Erythroblast (primary cell): ENCODE measurements at regions not wholly inside any gene's neighbourhood (a gene's known extent, or its start where the extent isn't known, plus 50 kb on each side); places are given as distances from the start of the nearest gene placed in this dataset.
A peak's percentile ranks its signal among the peaks of the same experiment; 100 is the strongest.

ENCODE experiments used
- DNase-seq, 2 experiments: peaks; one replicate each; lab custom pipeline; 2025; lab: John Stamatoyannopoulos, UW
- GATA1 ChIP-seq: IDR thresholded peaks from 2 replicates; pipeline ENCODE4 v1.6.1; 2011; ENCODE audit warnings: low read depth, mild to moderate bottlenecking, control low read depth, low read length, moderate library complexity
- POLR2A ChIP-seq: IDR thresholded peaks from 2 replicates; pipeline ENCODE4 v1.6.1; 2011; ENCODE audit warnings: mild to moderate bottlenecking, low read length

DNA sequence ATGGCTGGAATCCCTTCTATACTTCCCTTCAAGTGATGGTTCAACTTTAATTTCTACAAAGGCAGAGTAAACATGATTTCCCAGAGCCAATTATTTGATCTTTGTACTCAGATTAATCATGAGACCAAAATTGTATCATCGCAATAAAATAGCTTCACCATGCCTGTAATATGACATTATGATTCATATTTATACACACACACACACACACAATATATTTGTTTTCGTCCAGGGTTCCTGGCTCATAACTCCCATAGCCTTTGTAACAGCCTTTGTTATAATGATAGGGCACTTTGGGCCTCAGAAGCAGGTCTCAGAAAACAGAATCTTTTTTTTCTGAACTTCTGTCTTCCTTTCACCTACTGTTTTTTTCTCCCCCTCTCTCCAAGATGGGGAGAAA is 270.6 kb downstream of the ADGRA3 start:
- TF ChIP-seq POLR2A (no peak), GATA1 (no peak)
- DNase-seq, result no peak

DNA sequence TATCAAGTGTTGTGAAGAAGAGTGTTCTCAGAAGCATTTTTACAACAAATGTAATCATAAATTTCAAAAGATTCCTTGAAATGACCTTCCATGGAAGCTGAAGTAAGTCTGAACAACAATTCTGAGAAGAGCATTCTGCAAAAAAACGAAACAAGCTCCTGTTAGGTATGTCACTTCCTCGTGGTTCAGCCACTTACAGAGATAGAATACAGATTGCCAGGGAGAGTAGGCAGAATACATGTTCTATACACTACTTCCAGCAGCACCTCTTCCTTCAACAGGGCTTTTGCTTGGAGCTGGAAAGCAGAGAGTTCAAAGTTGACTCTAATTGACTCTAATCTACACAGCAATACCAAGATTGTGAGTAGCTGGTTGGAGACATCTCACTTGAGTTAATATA is 274.5 kb downstream of the ADGRA3 start:
- no peak for TF ChIP-seq POLR2A
- no peak for TF ChIP-seq GATA1
- DNase-seq, result no peak

DNA sequence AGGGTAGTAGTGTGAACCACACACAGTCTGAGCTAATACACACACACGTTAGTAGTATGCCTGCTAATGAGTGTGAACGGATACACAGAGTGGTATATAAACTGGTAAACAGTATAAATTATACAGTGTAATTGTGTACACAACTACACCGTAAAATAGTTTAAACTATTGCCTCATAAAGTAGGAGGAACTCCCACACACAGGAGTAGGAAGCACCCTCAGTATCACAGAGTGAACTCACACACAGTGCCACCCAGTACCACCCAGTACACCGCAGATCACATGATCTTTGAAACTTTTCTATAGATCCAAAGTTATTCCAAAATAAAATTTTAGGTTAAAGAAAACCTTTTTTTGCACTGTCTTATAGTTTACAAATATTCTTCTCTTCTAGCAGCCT is 275.1 kb downstream of the ADGRA3 start:
- no peak for TF ChIP-seq POLR2A
- TF ChIP-seq GATA1, result no peak
- DNase-seq, result no peak

DNA sequence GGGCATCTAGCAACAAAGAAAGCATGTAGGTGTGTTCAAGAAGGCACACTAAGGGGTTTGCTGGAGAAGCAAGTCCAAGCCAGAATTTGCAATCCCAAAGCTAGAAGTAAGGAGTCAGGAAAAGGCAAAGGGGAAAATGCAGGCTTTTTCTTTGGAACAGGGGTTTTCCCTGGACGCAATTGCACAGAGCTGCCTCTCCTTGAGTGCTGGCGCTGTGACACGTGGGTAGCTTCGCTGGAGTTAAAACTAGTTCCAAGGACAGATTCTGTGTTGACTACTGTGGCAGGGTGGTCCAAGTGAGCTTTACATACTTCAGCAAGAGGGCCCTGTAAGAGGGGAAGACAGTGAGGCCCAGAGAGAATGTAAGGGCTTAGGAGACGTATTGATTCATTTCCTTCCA is 277.1 kb downstream of the ADGRA3 start:
- no peak for DNase-seq

DNA sequence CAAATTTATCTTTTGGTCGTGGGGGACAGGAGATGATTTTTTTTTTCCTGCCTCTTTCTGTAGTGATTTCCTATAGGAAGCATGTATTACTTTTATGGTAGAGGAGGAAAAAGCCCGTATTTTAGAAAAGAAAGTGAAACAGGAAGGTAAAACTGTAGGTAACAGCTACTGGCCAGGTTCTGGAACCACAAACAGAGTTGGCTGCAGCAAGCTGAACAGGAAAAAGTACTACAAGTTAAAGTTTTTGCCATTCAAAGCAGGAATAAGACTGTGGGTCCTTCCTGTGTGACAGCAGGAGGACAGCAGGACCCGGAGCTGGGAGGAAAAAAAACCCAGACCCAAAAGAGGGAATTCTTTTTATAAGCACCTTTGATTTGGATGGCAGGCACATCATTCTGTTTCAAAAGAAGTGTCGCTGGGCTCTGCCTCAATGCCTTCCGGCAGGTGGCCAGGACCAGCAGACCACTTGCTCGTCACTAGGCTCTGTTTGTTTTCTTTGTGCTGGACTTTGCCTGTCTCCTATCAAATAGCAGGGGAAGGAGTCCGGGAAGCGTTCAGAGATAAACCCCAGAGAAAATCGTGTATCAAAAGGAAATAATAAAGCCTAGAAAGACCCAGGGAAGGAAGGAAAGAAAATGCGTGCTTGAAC is 277.9 kb downstream of the ADGRA3 start:
- no peak for DNase-seq
- no peak for TF ChIP-seq GATA1

More for the DNA sequence above, 277.1 kb downstream of the ADGRA3 start:
- TF ChIP-seq GATA1 (no peak), POLR2A (no peak)

DNA sequence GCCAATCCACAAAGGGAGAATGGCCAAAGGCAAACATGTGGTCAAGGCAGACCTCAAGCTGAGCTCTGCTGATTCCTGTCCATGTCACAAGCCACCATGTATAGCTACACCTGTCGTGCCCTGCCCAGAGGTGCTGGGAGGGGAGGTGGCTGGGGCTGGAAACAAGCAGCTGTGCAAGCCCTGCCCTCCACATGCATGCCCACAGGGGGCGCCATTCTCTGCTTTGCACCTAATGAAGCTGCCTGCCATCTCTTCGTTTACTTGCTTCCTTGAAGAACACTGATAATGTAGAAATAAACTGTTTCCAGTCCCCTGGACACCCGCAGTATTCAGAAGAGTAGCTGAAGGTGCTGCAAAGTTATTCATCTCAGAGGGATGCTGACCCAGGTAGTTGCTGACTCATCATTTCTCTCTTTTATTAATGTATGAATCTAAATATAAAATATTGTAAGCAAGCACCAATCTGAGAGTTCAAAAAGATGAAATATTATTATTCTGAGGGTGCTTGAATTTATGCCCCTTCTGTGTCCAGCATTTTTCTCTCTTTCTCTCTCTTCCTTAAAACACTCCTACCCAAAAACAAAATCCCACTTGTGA is 278.6 kb downstream of the ADGRA3 start:
- no peak for TF ChIP-seq GATA1
- TF ChIP-seq POLR2A, result no peak
- peak; percentile 48 to 58 for DNase-seq

DNA sequence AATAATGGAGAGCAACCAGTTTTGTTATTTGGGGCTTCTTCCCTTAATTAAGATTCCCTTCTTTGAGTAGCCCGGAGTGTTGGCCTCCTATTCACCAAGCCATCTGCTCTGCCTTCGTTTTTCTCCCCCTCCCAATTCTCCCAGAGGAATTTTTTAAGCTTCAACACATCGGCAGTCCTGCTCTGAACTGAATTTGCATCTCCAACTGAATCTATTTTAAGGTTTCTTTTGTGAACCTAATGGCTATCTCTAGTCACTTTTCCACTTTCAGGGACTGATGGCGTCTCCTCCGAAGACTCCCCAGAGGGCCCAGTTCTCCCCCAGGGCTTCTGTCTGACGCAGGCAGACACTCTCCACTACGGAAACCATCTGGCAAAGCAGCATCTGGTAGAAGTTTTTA is 280.2 kb downstream of the ADGRA3 start:
- no peak for DNase-seq

DNA sequence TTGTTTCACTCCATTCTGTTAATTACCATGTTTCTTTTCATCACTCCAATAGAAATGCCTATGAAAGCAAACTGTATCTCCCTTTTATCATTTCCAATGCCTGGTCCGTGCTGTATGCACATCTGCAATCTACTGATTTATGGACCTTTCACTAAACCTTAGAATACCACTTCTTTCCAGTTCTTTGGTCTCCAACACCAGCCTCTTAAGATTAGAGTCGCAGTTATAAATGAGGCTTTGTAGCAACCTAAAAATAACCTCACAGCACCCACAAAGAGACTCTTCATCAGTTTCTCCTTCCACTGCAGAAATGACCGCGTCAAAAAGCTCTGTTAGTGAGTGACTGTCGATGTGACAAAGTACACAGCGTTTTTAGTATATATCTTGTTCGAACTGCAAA is 282.6 kb downstream of the ADGRA3 start:
- TF ChIP-seq POLR2A (no peak), GATA1 (no peak)
- DNase-seq, result no peak

More for the DNA sequence above, 280.2 kb downstream of the ADGRA3 start:
- no peak for TF ChIP-seq POLR2A
- no peak for TF ChIP-seq GATA1

DNA sequence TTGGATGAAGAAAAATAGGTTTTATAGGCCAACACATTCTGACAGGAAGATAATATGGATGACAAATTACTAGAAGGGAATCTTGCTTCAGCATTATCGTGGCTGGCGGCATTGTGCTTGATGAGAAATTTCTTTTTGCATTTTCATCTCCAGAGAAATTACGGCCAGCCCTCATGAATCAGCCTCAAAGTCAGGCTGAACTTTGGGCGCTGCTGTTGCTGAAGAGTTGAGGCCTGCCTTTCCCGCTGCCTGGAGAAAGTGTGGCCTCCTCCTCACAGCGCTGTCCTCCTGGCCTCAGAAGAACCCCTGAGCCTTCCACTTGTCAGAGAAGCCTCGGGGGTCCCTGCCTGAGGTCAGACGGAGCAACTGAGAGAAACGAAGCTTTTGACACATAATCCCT is 272.4 kb upstream of the KCNIP4 start:
- no peak for TF ChIP-seq GATA1
- TF ChIP-seq POLR2A, result no peak
- DNase-seq, result no peak

DNA sequence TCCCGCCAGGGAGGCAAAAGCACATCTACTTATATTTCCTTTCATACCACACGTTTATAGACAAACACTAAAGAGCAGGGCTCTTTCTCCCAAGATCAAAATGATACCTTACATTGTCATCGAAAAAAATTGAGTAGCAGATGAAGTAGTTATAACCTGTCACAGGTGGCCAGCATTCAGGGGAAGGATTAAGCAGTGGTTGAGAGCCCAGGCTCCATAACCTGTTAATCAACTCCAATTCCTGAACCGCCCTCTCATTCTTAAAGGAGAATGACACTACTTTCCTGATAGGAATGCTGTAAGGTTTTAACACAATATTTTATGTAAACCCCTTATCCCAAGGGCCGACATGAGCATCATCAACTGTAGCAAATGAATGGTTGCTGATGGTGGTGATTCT is 268.9 kb upstream of the KCNIP4 start:
- TF ChIP-seq GATA1, result no peak
- TF ChIP-seq POLR2A, result no peak
- DNase-seq, result no peak

DNA sequence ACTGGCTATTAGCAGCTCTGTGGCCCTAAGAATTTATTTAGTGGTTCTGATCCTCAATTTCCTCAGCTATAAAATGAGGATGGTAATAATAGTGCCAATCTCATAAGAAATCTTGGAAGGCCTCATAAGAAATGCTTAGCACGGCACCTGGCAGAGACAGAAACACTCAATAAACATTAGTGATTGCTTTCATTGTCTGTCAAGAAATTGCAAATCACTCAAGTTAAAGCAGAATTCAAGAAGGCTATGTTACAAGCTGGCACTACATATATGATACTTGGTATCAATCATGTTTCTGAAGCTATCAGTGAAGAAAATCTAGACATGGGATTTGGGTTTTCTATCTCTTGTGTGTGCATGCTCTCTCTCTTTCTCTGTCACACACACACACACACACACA is 267.7 kb upstream of the KCNIP4 start:
- DNase-seq, result no peak
- TF ChIP-seq GATA1 (no peak), POLR2A (no peak)

DNA sequence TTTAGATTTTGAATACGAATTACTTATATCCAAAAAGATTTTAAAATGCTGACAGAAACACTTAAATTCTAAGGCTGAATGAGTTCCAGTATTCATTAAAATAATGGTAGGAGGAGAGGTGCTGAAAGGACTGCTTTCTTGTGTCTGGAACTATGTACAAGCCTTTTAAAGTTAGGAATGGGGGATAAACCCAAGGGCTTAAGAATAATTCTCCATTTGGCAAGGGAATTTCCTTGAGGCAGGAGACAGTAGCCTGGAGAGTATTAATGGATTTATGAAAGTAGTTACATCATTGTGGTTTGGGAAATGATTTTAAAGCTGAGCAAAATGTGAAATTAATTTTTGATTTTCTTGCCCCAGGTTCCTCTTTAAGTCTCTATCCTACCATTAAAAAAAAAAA is 266.5 kb upstream of the KCNIP4 start:
- DNase-seq, result no peak
- no peak for TF ChIP-seq GATA1
- TF ChIP-seq POLR2A, result no peak

DNA sequence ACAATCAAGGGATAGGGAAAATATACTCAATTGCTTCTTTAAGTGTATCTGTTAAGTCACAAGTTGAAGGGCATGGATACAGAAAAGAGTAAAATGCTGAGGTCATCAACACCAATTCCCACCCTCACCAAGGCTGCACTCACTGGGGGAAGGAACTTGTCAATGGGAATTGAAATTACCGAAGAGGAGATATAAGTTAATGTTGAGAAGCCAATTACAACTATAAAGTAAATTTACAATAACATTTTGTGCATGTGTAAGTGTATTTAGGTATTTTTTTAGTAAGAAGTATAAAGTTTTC is 255.1 kb upstream of the KCNIP4 start:
- no peak for TF ChIP-seq GATA1
- no peak for TF ChIP-seq POLR2A
- DNase-seq, result no peak

DNA sequence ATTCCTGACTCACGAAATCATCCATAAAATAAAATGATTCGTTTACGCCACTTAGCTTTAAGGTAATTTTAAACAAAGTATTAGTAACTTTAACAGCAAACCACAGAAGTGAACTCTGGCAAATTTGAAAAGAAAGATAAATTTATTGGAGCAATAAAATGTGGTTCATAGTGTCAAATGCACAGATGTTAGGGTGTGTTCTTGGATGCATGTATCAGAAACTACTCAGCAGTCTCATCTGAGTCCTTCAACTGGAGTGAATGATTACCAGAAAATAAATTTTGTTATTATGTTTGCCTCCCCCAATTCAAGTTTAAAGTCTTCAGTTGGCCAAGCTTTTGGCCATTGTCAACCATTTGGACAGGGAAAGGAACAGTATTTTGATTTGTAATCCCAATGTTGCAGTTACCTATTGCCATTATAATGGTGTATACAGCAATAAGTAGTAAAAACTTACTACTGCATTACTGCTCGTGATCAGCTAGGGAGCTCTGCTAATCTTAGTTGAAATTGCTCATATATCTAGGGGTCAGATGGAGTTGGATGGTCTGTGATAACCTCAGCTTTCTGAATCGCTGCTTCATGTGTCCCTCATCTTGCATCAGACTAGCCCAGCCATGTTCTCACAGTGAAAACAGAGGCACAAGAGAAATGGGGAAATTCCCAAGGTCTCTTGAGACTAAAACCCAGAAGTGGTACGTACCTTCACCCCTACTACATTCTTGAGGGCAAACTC is 254.6 kb upstream of the KCNIP4 start:
- TF ChIP-seq POLR2A (no peak), GATA1 (no peak)
- DNase-seq, result no peak
